ENCODE measurements at regions not wholly inside any gene's neighbourhood (a gene's known extent, or its start where the extent isn't known, plus 50 kb on each side); places are given as distances from the start of the nearest gene placed in this dataset.

GRCh38 chr18:30288662-30289414, 753.7 kb downstream of the DSC3 start:
- intact Hi-C loops (cut with micrococcal nuclease; ENCODE audit: unreplicated experiment): no loop called here
- ATAC-seq: no peak

DNA sequence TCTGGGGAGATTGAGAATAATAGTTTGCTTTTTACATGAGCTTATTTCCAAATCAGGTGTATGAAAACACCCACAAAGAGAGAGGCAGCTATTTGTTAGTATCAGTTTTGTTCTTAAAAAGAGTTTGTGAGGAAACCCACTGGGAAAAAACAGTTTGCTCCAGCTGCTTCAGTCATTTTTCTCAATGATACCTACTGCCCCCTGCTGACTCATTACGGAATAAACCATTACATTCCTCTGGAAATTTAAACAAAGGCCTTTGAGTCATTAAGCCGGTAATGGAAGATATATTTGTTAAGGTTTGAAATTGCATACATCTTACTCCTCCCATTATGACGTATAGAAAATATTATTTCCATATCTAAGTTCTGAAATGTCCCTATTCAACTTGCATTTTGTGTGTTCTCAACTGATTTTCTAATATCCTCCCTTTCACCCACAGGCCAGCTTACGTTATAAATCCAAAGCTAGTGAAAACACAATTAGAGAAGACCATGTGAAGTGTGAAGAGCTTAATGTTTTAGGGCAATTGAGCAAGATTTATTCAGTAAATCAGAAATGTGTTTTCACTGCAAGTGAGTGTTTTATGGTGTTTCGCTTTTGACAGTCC, 761.6 kb downstream of the DSC3 start:
- no TSS peak for BruUV-seq (replicated peaks)
- no peaks in the 10 kb centered on the region for H4K20me1 ChIP-seq (ENCODE audit: insufficient read depth, low read length)
- DNase-seq (ENCODE audit: low spot score): peak; percentile 42
- H3K27ac ChIP-seq (ENCODE audit: extremely low read length, insufficient read depth, low read length): no peak overlapping the region
- in situ Hi-C loops (cut with HindIII; ENCODE audit: extremely low pct_ligation_motif_present, low pct_unique_long_range_greater_than_20kb): loop anchor here (5.0 kb wide), 1 partner anchor 409 kb away; no protein-coding TSS in a partner anchor
- H3K4me3 ChIP-seq (replicated peaks in 1 of 3; ENCODE audit: insufficient read depth in 1 of 3, low read depth in 2 of 3, low read length in 3 of 3): no peak overlapping the region
- no peak for ATAC-seq
- intact Hi-C loops (cut with micrococcal nuclease; ENCODE audit: unreplicated experiment): loop anchor here (1.0 to 5.0 kb wide), 3 partner anchors 389 to 1320 kb away; no protein-coding TSS in a partner anchor
- H2AFZ ChIP-seq (ENCODE audit: low read length): peak overlapping the region; percentile 65
- no peaks in the 10 kb centered on the region for H3K4me1 ChIP-seq (ENCODE audit: insufficient read depth, low read length)
- no peak overlapping the region for H3K4me2 ChIP-seq (ENCODE audit: low read depth, low read length)
- FAIRE-seq: peak; percentile 61
- no peaks in the 10 kb centered on the region for H3K36me3 ChIP-seq (replicated peaks in 1 of 2; ENCODE audit: control insufficient read depth in 1 of 2, insufficient read depth in 2 of 2, low read length in 2 of 2)
- ChIA-PET CTCF (ENCODE audit: low intra/inter-chr PET ratio, low total read pairs) (interaction anchor here (1.4 to 2.3 kb wide), 2 partner anchors 388 to 406 kb away, joined by 6 to 22 read pairs; no protein-coding TSS in a partner anchor), POLR2A (no interaction called here)
- WGBS (ENCODE audit: low lambda C conversion rate): 9% methylated on average over 5 of the region's 5 CpGs
- no peaks in the 10 kb centered on the region for H3K79me2 ChIP-seq (ENCODE audit: insufficient read depth, low read length)
- H3K9ac ChIP-seq (ENCODE audit: insufficient read depth, low read depth, low read length): no peak overlapping the region
- no peaks in the 10 kb centered on the region for H3K27me3 ChIP-seq (ENCODE audit: control insufficient read depth in 1 of 2, insufficient read depth in 2 of 2, low read length in 2 of 2)
- no peaks in the 10 kb centered on the region for H3K9me3 ChIP-seq (ENCODE audit: low read length)
- TF ChIP-seq SMC3 (IDR thresholded peaks at IDR 0.05; ENCODE audit: low read length): peak; percentile 50
- TF ChIP-seq ZNF12 (CRISPR knock-in tag; IDR thresholded peaks at IDR 0.05): no peak
- TF ChIP-seq ZSCAN20 (CRISPR knock-in tag; IDR thresholded peaks at IDR 0.05; ENCODE audit: borderline replicate concordance): no peak
- TF ChIP-seq STAG1 (CRISPR knock-in tag; IDR thresholded peaks at IDR 0.05): peak; percentile 57
- TF ChIP-seq CREB1 (IDR thresholded peaks at IDR 0.05): peak; percentile 41; the same call in 1 of the 2 replicates
- TF ChIP-seq CREB1 (CRISPR knock-in tag; IDR thresholded peaks at IDR 0.05): no peak
- no peak for TF ChIP-seq SETDB1 (CRISPR knock-in tag; IDR thresholded peaks at IDR 0.05; ENCODE audit: borderline replicate concordance)
- TF ChIP-seq, protein P1, sequence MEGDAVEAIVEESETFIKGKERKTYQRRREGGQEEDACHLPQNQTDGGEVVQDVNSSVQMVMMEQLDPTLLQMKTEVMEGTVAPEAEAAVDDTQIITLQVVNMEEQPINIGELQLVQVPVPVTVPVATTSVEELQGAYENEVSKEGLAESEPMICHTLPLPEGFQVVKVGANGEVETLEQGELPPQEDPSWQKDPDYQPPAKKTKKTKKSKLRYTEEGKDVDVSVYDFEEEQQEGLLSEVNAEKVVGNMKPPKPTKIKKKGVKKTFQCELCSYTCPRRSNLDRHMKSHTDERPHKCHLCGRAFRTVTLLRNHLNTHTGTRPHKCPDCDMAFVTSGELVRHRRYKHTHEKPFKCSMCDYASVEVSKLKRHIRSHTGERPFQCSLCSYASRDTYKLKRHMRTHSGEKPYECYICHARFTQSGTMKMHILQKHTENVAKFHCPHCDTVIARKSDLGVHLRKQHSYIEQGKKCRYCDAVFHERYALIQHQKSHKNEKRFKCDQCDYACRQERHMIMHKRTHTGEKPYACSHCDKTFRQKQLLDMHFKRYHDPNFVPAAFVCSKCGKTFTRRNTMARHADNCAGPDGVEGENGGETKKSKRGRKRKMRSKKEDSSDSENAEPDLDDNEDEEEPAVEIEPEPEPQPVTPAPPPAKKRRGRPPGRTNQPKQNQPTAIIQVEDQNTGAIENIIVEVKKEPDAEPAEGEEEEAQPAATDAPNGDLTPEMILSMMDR (CRISPR knock-in tag; IDR thresholded peaks at IDR 0.05): peak; percentile 58
- no peak for TF ChIP-seq RFX5 (IDR thresholded peaks at IDR 0.05; ENCODE audit: low read depth, low read length)
- TF ChIP-seq ARID3A (IDR thresholded peaks at IDR 0.05; ENCODE audit: low read depth, low read length): 0 out of 2 replicates have a peak, but pooled peaks have one; percentile 37

More at GRCh38 chr18:30288662-30289414, 753.7 kb downstream of the DSC3 start:
- no peak overlapping the region for H3K4me3 ChIP-seq (replicated peaks in 1 of 3; ENCODE audit: insufficient read depth in 1 of 3, low read depth in 2 of 3, low read length in 3 of 3)
- ChIA-PET CTCF (ENCODE audit: low intra/inter-chr PET ratio, low total read pairs) (no interaction called here), POLR2A (no interaction called here)
- H3K27me3 ChIP-seq (ENCODE audit: control insufficient read depth in 1 of 2, insufficient read depth in 2 of 2, low read length in 2 of 2): no peaks in the 10 kb centered on the region
- H3K27ac ChIP-seq (ENCODE audit: extremely low read length, insufficient read depth, low read length): no peak overlapping the region
- in situ Hi-C loops (cut with HindIII; ENCODE audit: extremely low pct_ligation_motif_present, low pct_unique_long_range_greater_than_20kb): no loop called here
- BruUV-seq (replicated peaks): no TSS peak
- TF ChIP-seq ATF7 (IDR thresholded peaks at IDR 0.05) (peak; percentile 99), ATF7 (CRISPR knock-in tag; IDR thresholded peaks at IDR 0.05) (no peak), SIX4 (CRISPR knock-in tag; IDR thresholded peaks at IDR 0.05) (no peak), CREB1 (IDR thresholded peaks at IDR 0.05) (peak; percentile 95), CREB1 (CRISPR knock-in tag; IDR thresholded peaks at IDR 0.05) (no peak)
- 2% methylated on average over 6 of the region's 6 CpGs for WGBS (ENCODE audit: low lambda C conversion rate)
- H2AFZ ChIP-seq (ENCODE audit: low read length): no peak overlapping the region
- H3K4me2 ChIP-seq (ENCODE audit: low read depth, low read length): no peak overlapping the region
- no peaks in the 10 kb centered on the region for H3K4me1 ChIP-seq (ENCODE audit: insufficient read depth, low read length)
- no peak for FAIRE-seq
- no peaks in the 10 kb centered on the region for H3K36me3 ChIP-seq (replicated peaks in 1 of 2; ENCODE audit: control insufficient read depth in 1 of 2, insufficient read depth in 2 of 2, low read length in 2 of 2)
- no peak for DNase-seq (ENCODE audit: low spot score)
- no peaks in the 10 kb centered on the region for H4K20me1 ChIP-seq (ENCODE audit: insufficient read depth, low read length)
- H3K9me3 ChIP-seq (ENCODE audit: low read length): no peaks in the 10 kb centered on the region
- H3K79me2 ChIP-seq (ENCODE audit: insufficient read depth, low read length): no peaks in the 10 kb centered on the region
- no peak overlapping the region for H3K9ac ChIP-seq (ENCODE audit: insufficient read depth, low read depth, low read length)
